HL-60 (cell line): ENCODE measurements at regions not wholly inside any gene's neighbourhood (a gene's known extent, or its start where the extent isn't known, plus 50 kb on each side); places are given as distances from the start of the nearest gene placed in this dataset.

Source experiments
- POLR2AphosphoS5 ChIP-seq: IDR thresholded peaks from 2 replicates; pipeline ENCODE4 v1.6.1; 2012; ENCODE audit warnings: low read depth
- SPI1 ChIP-seq: IDR thresholded peaks from 2 replicates; pipeline ENCODE4 v1.6.1; 2012; ENCODE audit warnings: low read depth, mild to moderate bottlenecking, borderline replicate concordance
- TF ChIP-seq, protein P1 (sequence below): IDR thresholded peaks from one replicate; pipeline ENCODE4 v1.5.1; 2011; ENCODE audit warnings: low read length, control low read depth, inconsistent platforms; ENCODE audit not compliant: insufficient read depth

GRCh38 chrX:80216086-80216485 lies 201.5 kb downstream of the TBX22 start:
- TF ChIP-seq, protein P1, sequence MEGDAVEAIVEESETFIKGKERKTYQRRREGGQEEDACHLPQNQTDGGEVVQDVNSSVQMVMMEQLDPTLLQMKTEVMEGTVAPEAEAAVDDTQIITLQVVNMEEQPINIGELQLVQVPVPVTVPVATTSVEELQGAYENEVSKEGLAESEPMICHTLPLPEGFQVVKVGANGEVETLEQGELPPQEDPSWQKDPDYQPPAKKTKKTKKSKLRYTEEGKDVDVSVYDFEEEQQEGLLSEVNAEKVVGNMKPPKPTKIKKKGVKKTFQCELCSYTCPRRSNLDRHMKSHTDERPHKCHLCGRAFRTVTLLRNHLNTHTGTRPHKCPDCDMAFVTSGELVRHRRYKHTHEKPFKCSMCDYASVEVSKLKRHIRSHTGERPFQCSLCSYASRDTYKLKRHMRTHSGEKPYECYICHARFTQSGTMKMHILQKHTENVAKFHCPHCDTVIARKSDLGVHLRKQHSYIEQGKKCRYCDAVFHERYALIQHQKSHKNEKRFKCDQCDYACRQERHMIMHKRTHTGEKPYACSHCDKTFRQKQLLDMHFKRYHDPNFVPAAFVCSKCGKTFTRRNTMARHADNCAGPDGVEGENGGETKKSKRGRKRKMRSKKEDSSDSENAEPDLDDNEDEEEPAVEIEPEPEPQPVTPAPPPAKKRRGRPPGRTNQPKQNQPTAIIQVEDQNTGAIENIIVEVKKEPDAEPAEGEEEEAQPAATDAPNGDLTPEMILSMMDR = no peak
- TF ChIP-seq SPI1 (no peak), POLR2AphosphoS5 (no peak)
